SJCRH30 (cell line): ENCODE measurements at regions not wholly inside any gene's neighbourhood (a gene's known extent, or its start where the extent isn't known, plus 50 kb on each side); places are given as distances from the start of the nearest gene placed in this dataset.

Experiments used
- DNase-seq, 2 experiments: peaks; one replicate each; pipeline ENCODE4 v3.0.0-alpha.2; 2015 to 2020
- H3K27ac ChIP-seq: fragments of 250-450 bp; sonication (Bioruptor Pico); 2 replicates; pipeline ENCODE4 v1.5.1; 2020; ENCODE audit warnings: mild to moderate bottlenecking, moderate library complexity
- H3K27me3 ChIP-seq: fragments of 250-450 bp; sonication (Bioruptor Pico); 2 replicates; pipeline ENCODE4 v1.5.1; 2020; ENCODE audit warnings: mild to moderate bottlenecking, moderate library complexity
- H3K36me3 ChIP-seq: fragments of 250-450 bp; sonication (Bioruptor Pico); 2 replicates; pipeline ENCODE4 v1.5.1; 2020; ENCODE audit warnings: mild to moderate bottlenecking, moderate library complexity
- H3K4me1 ChIP-seq: fragments of 250-450 bp; sonication (Bioruptor Pico); 2 replicates; pipeline ENCODE4 v1.5.1; 2020; ENCODE audit warnings: mild to moderate bottlenecking, moderate library complexity
- H3K4me3 ChIP-seq: fragments of 250-450 bp; sonication (Bioruptor Pico); 2 replicates; pipeline ENCODE4 v1.5.1; 2020; ENCODE audit warnings: mild to moderate bottlenecking, moderate library complexity
- H3K9me3 ChIP-seq: fragments of 250-450 bp; sonication (Bioruptor Pico); replicated peaks from 2 replicates; pipeline ENCODE4 v1.5.1; 2020; ENCODE audit warnings: mild to moderate bottlenecking, moderate library complexity

GRCh38 chr15:96792216-96792615 lies 461.7 kb downstream of the NR2F2 start:
- H3K9me3 ChIP-seq = no peaks in the 10 kb centered on the region
- no peaks in the 10 kb centered on the region for H3K27me3 ChIP-seq
- H3K4me3 ChIP-seq = no peak overlapping the region
- H3K36me3 ChIP-seq = no peaks in the 10 kb centered on the region
- no peaks in the 10 kb centered on the region for H3K4me1 ChIP-seq
- no peak overlapping the region for H3K27ac ChIP-seq
- no peak for DNase-seq

GRCh38 chr15:96796841-96797240 lies 466.3 kb downstream of the NR2F2 start:
- no peaks in the 10 kb centered on the region for H3K9me3 ChIP-seq
- no peak for DNase-seq
- H3K36me3 ChIP-seq = no peaks in the 10 kb centered on the region
- no peak overlapping the region for H3K4me3 ChIP-seq
- no peaks in the 10 kb centered on the region for H3K4me1 ChIP-seq
- H3K27ac ChIP-seq = no peak overlapping the region
- H3K27me3 ChIP-seq = no peaks in the 10 kb centered on the region

- Histone ChIP-seq H3K36me3 (no peaks in the 10 kb centered on the region), H3K27me3 (no peaks in the 10 kb centered on the region), H3K27ac (no peak overlapping the region), H3K4me3 (no peak overlapping the region), H3K4me1 (no peaks in the 10 kb centered on the region), H3K9me3 (no peaks in the 10 kb centered on the region)
- no peak for DNase-seq
Observed at GRCh38 chr15:96801576-96802150, 471.2 kb downstream of the NR2F2 start.

GRCh38 chr15:96802611-96803255 lies 472.2 kb downstream of the NR2F2 start:
- Histone ChIP-seq H3K9me3 (no peaks in the 10 kb centered on the region), H3K4me1 (no peaks in the 10 kb centered on the region)

GRCh38 chr15:96804754-96805153 lies 474.3 kb downstream of the NR2F2 start:
- no peaks in the 10 kb centered on the region for H3K4me1 ChIP-seq
- no peak overlapping the region for H3K4me3 ChIP-seq
- H3K27ac ChIP-seq = no peak overlapping the region
- no peaks in the 10 kb centered on the region for H3K36me3 ChIP-seq
- no peak for DNase-seq
- no peaks in the 10 kb centered on the region for H3K9me3 ChIP-seq
- H3K27me3 ChIP-seq = no peaks in the 10 kb centered on the region

More at GRCh38 chr15:96802611-96803255, 472.2 kb downstream of the NR2F2 start:
- H3K36me3 ChIP-seq = no peaks in the 10 kb centered on the region
- H3K27me3 ChIP-seq = no peaks in the 10 kb centered on the region
- H3K4me3 ChIP-seq = no peak overlapping the region
- no peak overlapping the region for H3K27ac ChIP-seq
- DNase-seq = no peak

GRCh38 chr15:96807361-96807760 lies 476.9 kb downstream of the NR2F2 start:
- no peaks in the 10 kb centered on the region for H3K4me1 ChIP-seq
- no peak for DNase-seq
- no peak overlapping the region for H3K4me3 ChIP-seq
- no peaks in the 10 kb centered on the region for H3K9me3 ChIP-seq
- H3K27ac ChIP-seq = no peak overlapping the region
- no peaks in the 10 kb centered on the region for H3K27me3 ChIP-seq
- H3K36me3 ChIP-seq = no peaks in the 10 kb centered on the region

- DNase-seq = no peak
- Histone ChIP-seq H3K9me3 (no peaks in the 10 kb centered on the region), H3K36me3 (no peaks in the 10 kb centered on the region), H3K4me3 (no peak overlapping the region), H3K27me3 (peaks cover under 1% of the 10 kb centered on the region; the same call in 1 of the 2 replicates), H3K27ac (no peak overlapping the region), H3K4me1 (no peaks in the 10 kb centered on the region)
Observed at GRCh38 chr15:96817900-96818299, 487.4 kb downstream of the NR2F2 start.

- DNase-seq = no peak
- Histone ChIP-seq H3K27me3 (no peaks in the 10 kb centered on the region), H3K4me3 (no peak overlapping the region), H3K27ac (no peak overlapping the region), H3K9me3 (no peaks in the 10 kb centered on the region), H3K4me1 (no peaks in the 10 kb centered on the region), H3K36me3 (no peaks in the 10 kb centered on the region)
Observed at GRCh38 chr15:96818861-96819260, 488.4 kb downstream of the NR2F2 start.

GRCh38 chr15:96827981-96828380 lies 497.5 kb downstream of the NR2F2 start:
- Histone ChIP-seq H3K27me3 (no peaks in the 10 kb centered on the region), H3K4me3 (no peak overlapping the region), H3K27ac (no peak overlapping the region), H3K9me3 (no peaks in the 10 kb centered on the region), H3K4me1 (no peaks in the 10 kb centered on the region), H3K36me3 (no peaks in the 10 kb centered on the region)
- no peak for DNase-seq

- Histone ChIP-seq H3K9me3 (no peaks in the 10 kb centered on the region), H3K27ac (no peak overlapping the region), H3K36me3 (no peaks in the 10 kb centered on the region), H3K4me1 (no peaks in the 10 kb centered on the region), H3K4me3 (no peak overlapping the region), H3K27me3 (no peaks in the 10 kb centered on the region)
- no peak for DNase-seq
Observed at GRCh38 chr15:96837241-96837970, 506.9 kb downstream of the NR2F2 start.

GRCh38 chr15:96838081-96838480 lies 507.6 kb downstream of the NR2F2 start:
- Histone ChIP-seq H3K36me3 (no peaks in the 10 kb centered on the region), H3K9me3 (no peaks in the 10 kb centered on the region), H3K4me3 (no peak overlapping the region), H3K27ac (no peak overlapping the region), H3K4me1 (no peaks in the 10 kb centered on the region), H3K27me3 (no peaks in the 10 kb centered on the region)
- no peak for DNase-seq

GRCh38 chr15:96849271-96849900 lies 518.9 kb downstream of the NR2F2 start:
- H3K27ac ChIP-seq = no peak overlapping the region
- peak; percentile 49 to 85 for DNase-seq
- no peaks in the 10 kb centered on the region for H3K36me3 ChIP-seq
- no peaks in the 10 kb centered on the region for H3K27me3 ChIP-seq
- H3K9me3 ChIP-seq = no peaks in the 10 kb centered on the region
- peaks cover 10% of the 10 kb centered on the region for H3K4me1 ChIP-seq
- H3K4me3 ChIP-seq = no peak overlapping the region

- H3K36me3 ChIP-seq = no peaks in the 10 kb centered on the region
- H3K4me1 ChIP-seq = peaks cover 10% of the 10 kb centered on the region
- H3K9me3 ChIP-seq = no peaks in the 10 kb centered on the region
- no peak overlapping the region for H3K4me3 ChIP-seq
- DNase-seq = peak; percentile 5 to 6
- H3K27ac ChIP-seq = no peak overlapping the region
- no peaks in the 10 kb centered on the region for H3K27me3 ChIP-seq
Observed at GRCh38 chr15:96851613-96852012, 521.1 kb downstream of the NR2F2 start.

- Histone ChIP-seq H3K9me3 (no peaks in the 10 kb centered on the region), H3K36me3 (no peaks in the 10 kb centered on the region), H3K27ac (no peak overlapping the region), H3K4me1 (no peaks in the 10 kb centered on the region), H3K27me3 (no peaks in the 10 kb centered on the region), H3K4me3 (no peak overlapping the region)
- peak in 1 of 2 experiments; percentile 11 for DNase-seq
Observed at GRCh38 chr15:96858694-96859093, 528.2 kb downstream of the NR2F2 start.

GRCh38 chr15:96860741-96861140 lies 530.2 kb downstream of the NR2F2 start:
- no peak overlapping the region for H3K4me3 ChIP-seq
- H3K4me1 ChIP-seq = no peaks in the 10 kb centered on the region
- no peaks in the 10 kb centered on the region for H3K27me3 ChIP-seq
- DNase-seq = no peak
- H3K36me3 ChIP-seq = no peaks in the 10 kb centered on the region
- H3K27ac ChIP-seq = no peak overlapping the region
- no peaks in the 10 kb centered on the region for H3K9me3 ChIP-seq
